ENCODE measurements at regions not wholly inside any gene's neighbourhood (a gene's known extent, or its start where the extent isn't known, plus 50 kb on each side); places are given as distances from the start of the nearest gene placed in this dataset.
"Not testable (repeated sequence)": the region's sequence is repeated elsewhere in the genome, so short reads cannot be mapped to it uniquely, and the experiment has no call there.

DNA sequence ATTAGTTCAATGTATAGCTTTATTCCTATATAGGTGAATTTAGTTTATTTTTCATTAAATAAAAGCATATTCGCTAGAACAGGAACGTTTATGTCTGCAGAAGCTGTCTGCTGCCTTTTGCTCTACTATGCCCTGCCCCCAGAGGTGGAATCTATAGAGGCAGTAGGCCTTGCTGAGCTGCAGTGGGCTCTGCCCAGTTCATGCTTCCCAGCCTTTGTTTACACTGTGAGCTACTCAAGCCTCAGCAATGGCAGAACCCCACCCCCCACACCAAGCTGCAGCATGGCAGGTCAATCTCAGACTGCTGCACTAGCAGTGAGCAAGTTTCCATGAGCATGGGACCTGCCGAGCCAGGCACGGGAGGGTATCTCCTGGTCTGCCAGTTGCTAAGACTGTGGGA is 473.3 kb upstream of the CCNG1 start:
- peaks cover 13% of the 10 kb centered on the region for H3K9me3 Mint-ChIP-seq (ENCODE audit: insufficient read depth)
- H3K4me3 Mint-ChIP-seq; H3K36me3 Mint-ChIP-seq (ENCODE audit: low read depth); ATAC-seq; DNase-seq; CTCF ChIA-PET; H3K4me1 Mint-ChIP-seq (ENCODE audit: low read depth); H3K27ac Mint-ChIP-seq; POLR2A ChIA-PET; H3K27me3 Mint-ChIP-seq (ENCODE audit: low read depth): not testable (repeated sequence)

DNA sequence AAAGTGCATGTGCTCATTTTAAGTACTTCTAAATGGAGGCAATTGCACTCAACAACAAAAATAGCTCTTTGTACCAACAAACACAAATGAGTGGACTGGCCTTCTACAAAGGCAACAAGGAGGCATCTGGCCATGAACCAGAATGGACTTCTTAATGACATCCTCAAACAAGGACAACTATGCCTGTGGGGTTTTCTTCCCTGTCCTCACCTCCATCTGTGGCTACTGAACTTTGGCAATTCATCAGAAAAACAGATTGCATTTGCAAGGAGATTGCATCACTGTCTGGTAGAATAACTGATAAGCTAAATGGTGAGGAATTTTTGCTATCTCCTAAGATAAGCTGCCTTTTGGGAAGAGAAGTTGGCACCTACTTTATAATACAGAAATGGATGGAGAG is 447.3 kb upstream of the CCNG1 start:
- H3K27me3 Mint-ChIP-seq (ENCODE audit: low read depth): no peaks in the 10 kb centered on the region
- no peak overlapping the region for H3K27ac Mint-ChIP-seq
- POLR2A ChIA-PET: no interaction called here
- no peaks in the 10 kb centered on the region for H3K4me1 Mint-ChIP-seq (ENCODE audit: low read depth)
- H3K4me3 Mint-ChIP-seq: no peak overlapping the region
- no peak for DNase-seq
- CTCF ChIA-PET: no interaction called here
- H3K9me3 Mint-ChIP-seq (ENCODE audit: insufficient read depth): no peaks in the 10 kb centered on the region
- ATAC-seq: no peak
- no peaks in the 10 kb centered on the region for H3K36me3 Mint-ChIP-seq (ENCODE audit: low read depth)

DNA sequence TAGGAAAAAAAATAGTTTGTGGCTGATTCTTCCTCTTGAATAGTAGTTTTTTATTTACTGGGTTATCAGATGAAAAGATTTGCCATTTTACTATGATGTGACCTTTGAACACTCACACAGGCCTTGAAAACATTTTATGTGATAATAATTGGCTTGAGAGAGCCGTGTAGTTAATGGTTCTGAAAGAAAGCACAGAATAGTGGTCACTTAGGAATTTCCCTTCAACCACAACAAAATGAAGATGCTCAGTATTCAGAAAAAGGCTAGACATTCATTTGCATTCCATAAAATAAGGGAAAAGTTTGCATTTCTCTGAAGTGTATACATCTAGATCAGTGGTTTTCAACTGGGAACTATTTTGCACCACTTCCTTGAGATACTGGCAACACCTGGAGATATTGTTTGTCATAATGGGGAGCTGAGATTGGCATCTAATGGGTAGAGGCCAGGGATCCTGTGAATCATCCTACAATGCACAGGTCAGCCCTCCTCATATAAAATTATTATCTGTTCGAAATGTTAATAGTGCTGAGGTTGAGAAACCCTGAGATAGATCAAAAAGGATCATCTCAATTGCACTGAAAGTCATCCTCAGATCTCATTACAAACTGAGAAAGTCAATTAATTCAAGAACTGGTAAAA is 446.4 kb upstream of the CCNG1 start:
- ATAC-seq: no peak

DNA sequence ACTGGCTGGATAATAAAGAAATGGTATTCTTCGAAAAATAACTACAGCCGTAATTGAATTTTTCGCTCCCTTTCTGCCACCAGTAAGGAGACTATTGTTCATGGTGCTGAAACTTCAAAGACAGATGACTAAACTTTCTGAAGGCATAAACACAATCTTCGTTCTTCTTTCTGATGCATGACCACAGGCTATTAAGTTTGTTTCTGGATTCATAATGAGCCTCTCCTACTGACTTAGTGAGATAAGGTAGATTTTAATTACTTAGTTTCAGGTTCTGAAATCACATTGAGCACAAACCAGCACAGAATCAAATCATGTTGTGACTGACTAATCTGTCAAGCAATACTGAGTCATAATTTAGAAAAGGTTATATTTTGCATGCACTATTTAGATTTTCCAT is 441.8 kb upstream of the CCNG1 start:
- H3K4me3 Mint-ChIP-seq: no peak overlapping the region
- CTCF ChIA-PET: no interaction called here
- H3K9me3 Mint-ChIP-seq (ENCODE audit: insufficient read depth): no peaks in the 10 kb centered on the region
- no peaks in the 10 kb centered on the region for H3K36me3 Mint-ChIP-seq (ENCODE audit: low read depth)
- no peak overlapping the region for H3K27ac Mint-ChIP-seq
- H3K4me1 Mint-ChIP-seq (ENCODE audit: low read depth): no peaks in the 10 kb centered on the region
- DNase-seq: no peak
- no peak for ATAC-seq
- H3K27me3 Mint-ChIP-seq (ENCODE audit: low read depth): no peaks in the 10 kb centered on the region
- POLR2A ChIA-PET: no interaction called here

More for the DNA sequence above, 446.4 kb upstream of the CCNG1 start:
- Mint-ChIP-seq H3K36me3 (ENCODE audit: low read depth) (no peaks in the 10 kb centered on the region), H3K9me3 (ENCODE audit: insufficient read depth) (no peaks in the 10 kb centered on the region), H3K27ac (no peak overlapping the region), H3K4me3 (no peak overlapping the region), H3K4me1 (ENCODE audit: low read depth) (no peaks in the 10 kb centered on the region), H3K27me3 (ENCODE audit: low read depth) (no peaks in the 10 kb centered on the region)
- POLR2A ChIA-PET: no interaction called here
- CTCF ChIA-PET: no interaction called here
- no peak for DNase-seq

DNA sequence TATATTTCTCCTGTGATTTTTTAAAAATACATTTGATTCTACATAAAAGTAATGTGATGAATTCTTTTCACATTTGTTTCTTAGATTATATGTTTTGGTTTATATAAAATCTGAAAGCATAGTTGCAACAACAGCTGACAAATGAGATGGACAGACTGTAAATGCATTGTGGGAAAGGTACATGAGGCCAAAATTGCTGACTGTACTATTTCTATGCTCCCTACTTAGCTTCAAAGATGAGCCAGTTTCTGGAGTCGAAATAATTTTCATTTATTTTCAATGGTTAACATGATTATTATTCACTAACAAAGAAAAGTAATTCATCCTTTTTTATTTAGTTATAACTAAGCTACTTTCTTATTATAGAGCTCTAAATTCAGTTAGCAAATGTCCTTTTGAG is 441.3 kb upstream of the CCNG1 start:
- no peaks in the 10 kb centered on the region for H3K4me1 Mint-ChIP-seq (ENCODE audit: low read depth)
- CTCF ChIA-PET: no interaction called here
- POLR2A ChIA-PET: no interaction called here

DNA sequence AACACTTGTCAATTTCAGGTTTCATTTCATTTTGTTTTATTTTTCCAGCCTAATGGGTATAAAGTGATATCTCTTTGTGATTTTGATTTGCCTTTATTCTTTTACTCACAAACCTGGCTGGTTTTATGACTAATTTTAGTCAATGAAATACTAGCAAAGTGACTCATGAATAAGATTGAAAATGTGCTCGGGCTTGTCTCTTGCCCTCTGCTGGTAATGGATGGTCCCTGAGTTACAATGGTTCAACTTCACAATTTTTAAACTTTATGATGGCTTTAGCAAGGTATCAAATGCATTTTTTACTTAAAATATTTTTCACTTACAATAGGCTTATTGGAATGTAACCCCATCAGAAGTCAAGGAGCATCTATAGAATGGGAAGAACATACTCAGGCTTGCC is 431.4 kb upstream of the CCNG1 start:
- no peaks in the 10 kb centered on the region for H3K36me3 Mint-ChIP-seq (ENCODE audit: low read depth)
- no peak for DNase-seq
- H3K9me3 Mint-ChIP-seq (ENCODE audit: insufficient read depth): peaks cover 6% of the 10 kb centered on the region
- ChIA-PET CTCF (no interaction called here), POLR2A (no interaction called here)
- no peaks in the 10 kb centered on the region for H3K27me3 Mint-ChIP-seq (ENCODE audit: low read depth)
- H3K4me1 Mint-ChIP-seq (ENCODE audit: low read depth): no peaks in the 10 kb centered on the region
- H3K4me3 Mint-ChIP-seq: no peak overlapping the region
- ATAC-seq: no peak
- no peak overlapping the region for H3K27ac Mint-ChIP-seq

More for the DNA sequence above, 441.3 kb upstream of the CCNG1 start:
- Mint-ChIP-seq H3K36me3 (ENCODE audit: low read depth) (no peaks in the 10 kb centered on the region), H3K4me3 (no peak overlapping the region), H3K27ac (no peak overlapping the region), H3K9me3 (ENCODE audit: insufficient read depth) (no peaks in the 10 kb centered on the region), H3K27me3 (ENCODE audit: low read depth) (no peaks in the 10 kb centered on the region)
- ATAC-seq: no peak
- no peak for DNase-seq

DNA sequence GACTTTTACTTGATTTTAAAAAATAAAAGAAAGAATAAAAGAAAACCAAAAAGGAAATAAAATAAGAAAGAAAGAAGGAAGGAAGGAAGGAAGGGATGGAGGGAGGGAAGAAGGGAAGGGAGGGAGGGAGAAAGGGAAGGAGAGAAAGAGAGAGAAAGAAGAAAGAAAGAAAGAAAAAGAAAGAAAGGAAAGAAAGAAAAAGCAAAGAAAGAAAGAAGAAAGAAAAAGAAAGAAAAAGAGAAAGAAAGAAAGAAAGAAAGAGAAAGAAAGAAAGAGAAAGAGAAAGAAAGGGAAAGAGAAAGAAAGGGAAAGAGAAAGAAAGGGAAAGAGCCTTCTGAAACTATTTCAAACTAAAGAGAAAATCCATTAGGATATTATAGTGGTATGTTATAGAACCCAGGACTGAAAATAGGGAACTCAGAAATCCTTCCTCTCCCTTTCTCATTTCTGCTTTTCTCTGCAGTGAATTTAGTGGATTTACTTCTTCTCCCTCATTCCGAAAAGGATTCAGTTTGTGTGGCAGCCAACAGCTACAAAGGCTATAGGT is 414.7 kb upstream of the CCNG1 start:
- DNase-seq (no peak), ATAC-seq (no peak)
- no peaks in the 10 kb centered on the region for H3K36me3 Mint-ChIP-seq (ENCODE audit: low read depth)
- no peak overlapping the region for H3K4me3 Mint-ChIP-seq
- H3K27ac Mint-ChIP-seq: no peak overlapping the region
- no peaks in the 10 kb centered on the region for H3K27me3 Mint-ChIP-seq (ENCODE audit: low read depth)
- POLR2A ChIA-PET: no interaction called here
- no peaks in the 10 kb centered on the region for H3K4me1 Mint-ChIP-seq (ENCODE audit: low read depth)
- H3K9me3 Mint-ChIP-seq (ENCODE audit: insufficient read depth): peaks cover 4% of the 10 kb centered on the region
- CTCF ChIA-PET: no interaction called here

DNA sequence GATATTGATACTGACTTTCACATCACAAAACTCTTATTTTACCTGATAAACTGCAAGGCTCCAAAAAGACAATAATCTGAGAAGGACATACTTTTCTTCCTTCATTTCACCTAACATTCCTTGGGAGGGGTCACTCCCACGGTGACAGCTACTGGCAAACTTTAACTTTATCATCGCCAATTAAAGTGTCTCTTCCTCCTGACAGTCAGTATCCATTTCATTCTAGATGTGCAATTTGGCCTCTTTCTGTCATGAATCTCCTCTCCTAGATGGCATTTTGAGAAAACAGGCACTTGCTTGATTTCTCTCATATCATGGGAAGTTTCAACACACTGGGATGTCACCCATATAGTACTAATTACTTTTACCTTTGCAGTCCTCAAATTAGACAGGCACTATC is 413.5 kb upstream of the CCNG1 start:
- no peak overlapping the region for H3K4me3 Mint-ChIP-seq
- H3K4me1 Mint-ChIP-seq (ENCODE audit: low read depth): no peaks in the 10 kb centered on the region
- POLR2A ChIA-PET: no interaction called here

DNA sequence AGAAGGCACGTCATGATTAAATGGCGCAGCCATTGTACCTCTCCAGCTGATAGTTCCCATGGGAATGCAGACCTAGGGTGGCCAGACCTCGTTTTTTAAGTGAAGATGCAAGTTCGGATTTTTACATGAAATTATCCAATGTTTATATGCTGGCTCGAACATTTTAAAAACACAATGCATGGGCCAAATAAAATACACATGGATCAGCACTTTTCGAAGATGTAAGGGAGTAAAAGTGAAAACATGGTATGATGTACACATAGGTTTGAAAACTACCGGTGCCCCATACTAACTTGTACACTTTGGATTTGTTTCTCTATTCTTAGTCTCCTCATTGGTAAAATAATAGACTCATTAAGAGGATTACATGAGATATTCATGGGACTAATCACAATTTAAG is 412.5 kb upstream of the CCNG1 start:
- Mint-ChIP-seq H3K9me3 (ENCODE audit: insufficient read depth) (peaks cover 8% of the 10 kb centered on the region), H3K4me3 (no peak overlapping the region), H3K27me3 (ENCODE audit: low read depth) (no peaks in the 10 kb centered on the region), H3K36me3 (ENCODE audit: low read depth) (no peaks in the 10 kb centered on the region), H3K27ac (no peak overlapping the region), H3K4me1 (ENCODE audit: low read depth) (no peaks in the 10 kb centered on the region)
- DNase-seq: no peak
- ATAC-seq: no peak
- ChIA-PET POLR2A (interaction anchor here (0.6 kb wide), 1 partner anchor 42 kb away, joined by 5 read pairs; no protein-coding TSS in a partner anchor), CTCF (no interaction called here)

More for the DNA sequence above, 413.5 kb upstream of the CCNG1 start:
- H3K27me3 Mint-ChIP-seq (ENCODE audit: low read depth): no peaks in the 10 kb centered on the region
- ATAC-seq: no peak
- no peaks in the 10 kb centered on the region for H3K36me3 Mint-ChIP-seq (ENCODE audit: low read depth)
- H3K27ac Mint-ChIP-seq: no peak overlapping the region
- no peak for DNase-seq
- CTCF ChIA-PET: no interaction called here
- H3K9me3 Mint-ChIP-seq (ENCODE audit: insufficient read depth): peaks cover 8% of the 10 kb centered on the region

DNA sequence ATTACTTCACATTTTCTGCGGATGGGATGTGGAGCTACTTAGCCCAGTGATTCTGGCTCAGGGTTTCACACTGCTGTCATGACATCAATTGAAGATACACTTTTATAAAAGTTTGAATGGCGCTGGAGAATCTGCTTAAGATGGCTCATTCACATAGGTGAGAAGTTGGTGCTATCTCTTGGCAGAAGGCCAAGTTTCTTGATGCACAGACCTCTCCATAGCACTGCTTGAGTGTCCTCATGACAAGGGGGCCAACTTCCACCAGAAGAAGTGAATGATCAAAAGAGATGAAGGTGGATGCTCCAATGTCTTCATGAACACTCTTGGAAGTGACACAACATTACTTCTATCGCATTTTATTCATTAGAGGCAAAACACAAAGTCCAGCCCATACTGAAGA is 403.7 kb upstream of the CCNG1 start:
- Mint-ChIP-seq H3K4me3 (no peak overlapping the region), H3K27me3 (ENCODE audit: low read depth) (no peaks in the 10 kb centered on the region), H3K4me1 (ENCODE audit: low read depth) (no peaks in the 10 kb centered on the region), H3K36me3 (ENCODE audit: low read depth) (no peaks in the 10 kb centered on the region), H3K9me3 (ENCODE audit: insufficient read depth) (peaks cover 7% of the 10 kb centered on the region), H3K27ac (no peak overlapping the region)
- DNase-seq (no peak), ATAC-seq (no peak)
- POLR2A ChIA-PET: no interaction called here
- CTCF ChIA-PET: no interaction called here

DNA sequence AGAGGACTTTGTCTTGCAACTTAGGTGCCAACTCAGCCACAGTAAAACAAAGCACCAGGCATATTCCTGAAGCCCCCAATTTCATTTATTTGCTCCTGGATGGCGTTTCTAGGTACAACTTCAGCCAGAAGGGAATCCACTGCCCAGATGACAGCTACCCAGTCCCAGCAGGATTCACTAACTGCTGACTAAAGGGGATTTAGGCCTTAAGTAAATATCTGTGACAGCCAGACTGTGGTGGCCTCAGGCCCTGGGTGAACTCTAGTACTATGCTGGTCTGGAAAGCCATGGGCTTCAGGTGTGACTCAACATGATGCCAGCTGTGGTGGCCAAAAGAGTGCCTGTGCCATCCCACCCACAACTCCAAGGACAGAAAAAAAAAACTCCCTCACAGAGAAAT is 396.1 kb upstream of the CCNG1 start:
- H3K27me3 Mint-ChIP-seq (ENCODE audit: low read depth): no peaks in the 10 kb centered on the region
- no peak for ATAC-seq

DNA sequence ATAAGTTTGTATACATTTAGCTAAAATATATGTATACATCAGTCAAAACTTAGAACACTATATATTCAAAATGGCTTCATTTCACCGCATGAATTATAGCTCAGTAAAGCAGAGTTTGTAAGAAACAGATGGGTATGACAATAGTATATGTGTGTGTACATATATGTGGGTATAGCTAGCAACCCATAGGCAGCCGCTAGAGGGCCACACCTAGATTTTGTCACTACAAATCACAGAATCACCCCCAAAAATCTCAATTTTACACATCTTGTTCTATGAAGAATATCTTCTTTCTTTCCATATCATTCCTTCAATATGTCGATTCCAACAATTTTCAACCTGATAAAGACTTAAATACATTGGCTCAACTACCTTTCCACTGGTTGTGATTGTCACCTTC is 357.8 kb upstream of the CCNG1 start:
- no peaks in the 10 kb centered on the region for H3K9me3 Mint-ChIP-seq (ENCODE audit: insufficient read depth)
- POLR2A ChIA-PET: no interaction called here
- no peak overlapping the region for H3K4me3 Mint-ChIP-seq
- CTCF ChIA-PET: no interaction called here
- H3K27me3 Mint-ChIP-seq (ENCODE audit: low read depth): no peaks in the 10 kb centered on the region
- no peak overlapping the region for H3K27ac Mint-ChIP-seq
- no peaks in the 10 kb centered on the region for H3K4me1 Mint-ChIP-seq (ENCODE audit: low read depth)
- ATAC-seq (no peak), DNase-seq (no peak)
- H3K36me3 Mint-ChIP-seq (ENCODE audit: low read depth): no peaks in the 10 kb centered on the region

More for the DNA sequence above, 396.1 kb upstream of the CCNG1 start:
- H3K36me3 Mint-ChIP-seq (ENCODE audit: low read depth): no peaks in the 10 kb centered on the region
- no peak overlapping the region for H3K27ac Mint-ChIP-seq
- peaks cover 19% of the 10 kb centered on the region for H3K9me3 Mint-ChIP-seq (ENCODE audit: insufficient read depth)
- H3K4me1 Mint-ChIP-seq (ENCODE audit: low read depth): no peaks in the 10 kb centered on the region
- no peak for DNase-seq
- no peak overlapping the region for H3K4me3 Mint-ChIP-seq
- ChIA-PET POLR2A (no interaction called here), CTCF (no interaction called here)

DNA sequence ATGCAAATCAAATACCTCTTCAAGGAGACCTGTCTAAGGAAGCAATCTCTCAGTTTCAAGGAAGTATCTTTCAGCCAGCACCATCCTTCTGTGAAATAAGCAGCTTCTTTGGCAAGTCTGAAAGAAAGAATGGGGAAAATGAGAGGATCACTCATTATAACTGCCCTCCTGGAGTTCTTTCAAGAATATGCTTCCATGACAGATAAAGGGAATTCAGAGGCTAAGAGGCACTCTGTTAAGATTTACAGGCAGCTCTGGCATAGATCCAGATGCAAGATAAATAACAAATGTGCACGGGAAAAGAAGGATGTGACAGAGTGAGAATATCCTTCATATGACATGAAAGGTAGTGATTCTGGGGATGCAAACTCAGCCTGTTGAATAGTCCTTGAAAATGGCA is 348.2 kb upstream of the CCNG1 start:
- no peaks in the 10 kb centered on the region for H3K36me3 Mint-ChIP-seq (ENCODE audit: low read depth)
- H3K27me3 Mint-ChIP-seq (ENCODE audit: low read depth): no peaks in the 10 kb centered on the region
- DNase-seq (no peak), ATAC-seq (no peak)
- H3K27ac Mint-ChIP-seq: no peak overlapping the region
- H3K4me3 Mint-ChIP-seq: no peak overlapping the region
- H3K4me1 Mint-ChIP-seq (ENCODE audit: low read depth): no peaks in the 10 kb centered on the region
- POLR2A ChIA-PET: no interaction called here
- H3K9me3 Mint-ChIP-seq (ENCODE audit: insufficient read depth): no peaks in the 10 kb centered on the region
- CTCF ChIA-PET: no interaction called here

Data from activated CD8-positive, alpha-beta T cell treated with anti-CD3 and anti-CD28 coated beads, Interleukin-2, amount 10 ng/mL, durations not matched to agents 7 days and 5 days (primary cell).